Esophagus muscularis mucosa (tissue), 4 donors: ENCODE measurements at regions not wholly inside any gene's neighbourhood (a gene's known extent, or its start where the extent isn't known, plus 50 kb on each side); places are given as distances from the start of the nearest gene placed in this dataset.

Experiments
- EP300 ChIP-seq: sonication (generic); formaldehyde crosslinking; IDR thresholded peaks from one replicate; pipeline ENCODE4 v1.6.1; 2017; ENCODE audit warnings: antibody characterized with exemption
- POLR2A ChIP-seq: fragments of 450-650 bp; IDR thresholded peaks from one replicate; pipeline ENCODE4 v1.6.1; 2017; ENCODE audit warnings: antibody characterized with exemption, moderate library complexity, mild to moderate bottlenecking, low read depth
- POLR2AphosphoS5 ChIP-seq, 2 donors: sonication (generic); formaldehyde crosslinking; IDR thresholded peaks; one replicate each; pipeline ENCODE4 v1.6.1; 2017; ENCODE audit warnings: antibody characterized with exemption in 2 of 2
- TF ChIP-seq, protein P1 (sequence below), 3 experiments: fragments of 200-600 bp in 2 of 3; fragments of 450-650 bp in 1 of 3; sonication (generic) in 2 of 3; IDR thresholded peaks; one replicate each; pipeline ENCODE4 v1.5.1; 2017 to 2019; ENCODE audit warnings: antibody characterized with exemption in 3 of 3, mild to moderate bottlenecking in 2 of 3, moderate library complexity in 1 of 3

DNA sequence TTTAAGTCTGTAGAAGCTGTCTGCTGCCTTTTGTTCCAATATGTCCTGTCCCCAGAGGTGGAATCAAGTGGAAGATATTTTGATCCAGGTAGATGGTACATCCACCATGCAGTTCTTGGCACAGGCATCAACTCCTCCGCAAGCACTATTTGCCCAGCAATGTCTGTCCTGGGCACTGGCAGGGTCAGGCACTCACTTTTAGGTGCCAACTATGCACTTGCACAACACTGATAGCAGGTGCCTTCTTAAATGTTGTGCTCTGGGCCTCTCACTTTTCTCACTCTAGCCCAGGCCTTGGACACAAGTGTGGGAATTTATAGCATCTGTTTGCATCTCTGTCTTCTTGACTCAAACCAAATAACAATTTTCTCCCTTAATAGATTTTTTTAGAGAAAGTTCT is 140.5 kb upstream of the UBE2E2 start:
- TF ChIP-seq, protein P1, sequence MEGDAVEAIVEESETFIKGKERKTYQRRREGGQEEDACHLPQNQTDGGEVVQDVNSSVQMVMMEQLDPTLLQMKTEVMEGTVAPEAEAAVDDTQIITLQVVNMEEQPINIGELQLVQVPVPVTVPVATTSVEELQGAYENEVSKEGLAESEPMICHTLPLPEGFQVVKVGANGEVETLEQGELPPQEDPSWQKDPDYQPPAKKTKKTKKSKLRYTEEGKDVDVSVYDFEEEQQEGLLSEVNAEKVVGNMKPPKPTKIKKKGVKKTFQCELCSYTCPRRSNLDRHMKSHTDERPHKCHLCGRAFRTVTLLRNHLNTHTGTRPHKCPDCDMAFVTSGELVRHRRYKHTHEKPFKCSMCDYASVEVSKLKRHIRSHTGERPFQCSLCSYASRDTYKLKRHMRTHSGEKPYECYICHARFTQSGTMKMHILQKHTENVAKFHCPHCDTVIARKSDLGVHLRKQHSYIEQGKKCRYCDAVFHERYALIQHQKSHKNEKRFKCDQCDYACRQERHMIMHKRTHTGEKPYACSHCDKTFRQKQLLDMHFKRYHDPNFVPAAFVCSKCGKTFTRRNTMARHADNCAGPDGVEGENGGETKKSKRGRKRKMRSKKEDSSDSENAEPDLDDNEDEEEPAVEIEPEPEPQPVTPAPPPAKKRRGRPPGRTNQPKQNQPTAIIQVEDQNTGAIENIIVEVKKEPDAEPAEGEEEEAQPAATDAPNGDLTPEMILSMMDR (IDR thresholded peaks at IDR 0.05) = no peak
- TF ChIP-seq POLR2AphosphoS5 (IDR thresholded peaks at IDR 0.05) (no peak), EP300 (no peak), POLR2A (no peak)
